Prostate gland (tissue), 2 donors: ENCODE measurements at regions not wholly inside any gene's neighbourhood (a gene's known extent, or its start where the extent isn't known, plus 50 kb on each side); places are given as distances from the start of the nearest gene placed in this dataset.
A peak's percentile ranks its signal among the peaks of the same experiment; 100 is the strongest.

Experiments
- DNase-seq: peaks from one replicate; pipeline ENCODE4 v3.0.0-alpha.2; 2019; ENCODE audit warnings: low spot score
- H3K27ac ChIP-seq, 2 donors: fragments of 200-600 bp; sonication (generic); 2 replicates each; pipeline ENCODE4 v1.5.1; 2017 to 2019
- H3K27me3 ChIP-seq: fragments of 200-600 bp; sonication (generic); replicated peaks from 2 replicates; pipeline ENCODE4 v1.5.1; 2019; ENCODE audit not compliant: insufficient read depth
- H3K36me3 ChIP-seq, 2 donors: fragments of 200-600 bp; sonication (generic); 1 replicate in 1 of 2; 2 replicates in 1 of 2; pipeline versions ENCODE4 v1.5.1 to v1.8.1; 2017 to 2019
- H3K4me1 ChIP-seq: fragments of 200-600 bp; sonication (generic); replicated peaks from 2 replicates; pipeline ENCODE4 v1.5.1; 2019
- H3K4me3 ChIP-seq, 2 donors: fragments of 200-600 bp; sonication (generic); 2 replicates each; pipeline ENCODE4 v1.5.1; 2017 to 2019
- H3K9me3 ChIP-seq: fragments of 200-600 bp; sonication (generic); 2 replicates; pipeline ENCODE4 v1.5.1; 2017
- CTCF ChIP-seq, 4 experiments: fragments of 200-600 bp in 2 of 4; fragments of 450-650 bp in 2 of 4; sonication (generic) in 2 of 4; IDR thresholded peaks; 1 replicate in 3 of 4; 2 replicates in 1 of 4; pipeline ENCODE4 v1.5.1; 2016 to 2019; ENCODE audit warnings: antibody characterized with exemption in 4 of 4, mild to moderate bottlenecking in 2 of 4, moderate library complexity in 2 of 4
- POLR2A ChIP-seq: fragments of 450-650 bp; IDR thresholded peaks from one replicate; pipeline ENCODE4 v1.6.1; 2016; ENCODE audit warnings: antibody characterized with exemption, mild to moderate bottlenecking
- POLR2AphosphoS5 ChIP-seq: sonication (generic); formaldehyde crosslinking; IDR thresholded peaks from one replicate; pipeline ENCODE4 v1.6.1; 2017; ENCODE audit warnings: antibody characterized with exemption
- WGBS: methylation state at CpG from one replicate; pipeline ENCODE4 v1.1.5; 2018; 5-methylcytosine and 5-hydroxymethylcytosine counted together
- intact Hi-C: fragments of 100-400 bp; cut with DNase I; formaldehyde crosslinking; loops from one replicate; pipeline ENCODE4 v1.14.2; 2022

- peaks cover 4% of the 10 kb centered on the region for H3K27me3 ChIP-seq
- no peaks in the 10 kb centered on the region for H3K36me3 ChIP-seq
- intact Hi-C loops = loop anchor here (10.0 kb wide), 2 partner anchors 329 to 389 kb away; partner anchors contain the start of gene HLX
- no peak overlapping the region for H3K27ac ChIP-seq
- WGBS = 26% methylated on average over 3 of the region's 3 CpGs
- H3K4me1 ChIP-seq = no peaks in the 10 kb centered on the region
- no peak for TF ChIP-seq POLR2A
- TF ChIP-seq POLR2AphosphoS5 = peak; percentile 49
- H3K4me3 ChIP-seq = no peak overlapping the region
- no peaks in the 10 kb centered on the region for H3K9me3 ChIP-seq
- no peak for DNase-seq
Observed at GRCh38 chr1:221204055-221204833, 325.0 kb downstream of the HLX start.

DNA sequence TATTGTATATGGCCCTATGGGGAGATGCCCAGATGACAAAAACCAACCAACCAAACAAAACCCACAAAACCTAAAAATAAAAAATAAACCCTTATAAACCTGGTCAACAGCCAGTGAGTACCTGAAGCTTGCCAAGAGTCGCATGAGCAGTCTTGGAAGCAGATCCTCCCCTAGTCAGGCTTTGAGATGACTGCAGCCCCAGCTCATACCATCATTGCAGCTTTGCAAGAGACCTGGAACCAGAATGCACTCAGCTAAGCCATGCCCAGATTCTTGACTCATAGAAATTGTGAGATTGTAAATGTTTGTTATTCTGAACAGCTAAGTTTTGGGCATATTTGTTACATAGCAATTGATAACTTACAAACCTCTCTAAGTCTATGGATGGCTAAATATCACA is 326.8 kb downstream of the HLX start:
- H3K27me3 ChIP-seq = peaks cover 4% of the 10 kb centered on the region
- H3K4me1 ChIP-seq = no peaks in the 10 kb centered on the region
- 41% methylated on average over 1 of the region's 1 CpG for WGBS
- intact Hi-C loops = loop anchor here (10.0 kb wide), 2 partner anchors 331 to 391 kb away; partner anchors contain the start of gene HLX
- H3K27ac ChIP-seq = no peak overlapping the region
- no peaks in the 10 kb centered on the region for H3K36me3 ChIP-seq
- no peak for DNase-seq
- H3K4me3 ChIP-seq = no peak overlapping the region
- TF ChIP-seq CTCF (IDR thresholded peaks at IDR 0.05) (no peak), POLR2AphosphoS5 (no peak), POLR2A (no peak)
- no peaks in the 10 kb centered on the region for H3K9me3 ChIP-seq

DNA sequence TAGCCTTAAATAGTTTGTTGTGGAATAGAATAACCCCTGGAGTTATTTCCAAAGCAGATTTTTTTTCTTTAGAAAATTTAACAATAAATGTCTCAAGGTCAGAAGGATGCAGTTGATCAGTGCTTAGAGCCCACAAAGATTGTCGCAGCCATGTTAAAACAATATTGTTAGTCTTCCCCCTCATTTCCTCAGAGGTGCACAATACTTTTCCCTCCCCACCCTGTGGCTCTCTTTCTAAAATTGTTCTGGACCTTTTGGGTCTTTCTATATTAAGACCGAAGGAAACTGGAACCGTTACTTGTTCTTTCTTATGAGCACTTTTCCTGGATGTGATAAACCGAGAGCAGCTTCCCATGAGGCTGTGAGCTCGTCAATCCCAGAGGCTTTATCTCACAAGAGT is 333.7 kb downstream of the HLX start:
- Histone ChIP-seq H3K27ac (no peak overlapping the region), H3K9me3 (no peaks in the 10 kb centered on the region), H3K36me3 (no peaks in the 10 kb centered on the region), H3K4me3 (no peak overlapping the region), H3K4me1 (no peaks in the 10 kb centered on the region), H3K27me3 (peaks cover under 1% of the 10 kb centered on the region)
- 81% methylated on average over 5 of the region's 5 CpGs for whole genome bisulfite sequencing
- no peak for TF ChIP-seq POLR2A
- no peak for TF ChIP-seq POLR2AphosphoS5
- TF ChIP-seq CTCF (IDR thresholded peaks at IDR 0.05) = no peak
- DNase-seq = no peak
- intact Hi-C loops = no loop called here

GRCh38 chr1:221217029-221217428 is 337.8 kb downstream of the HLX start:
- Histone ChIP-seq H3K27ac (no peak overlapping the region), H3K4me3 (no peak overlapping the region), H3K4me1 (no peaks in the 10 kb centered on the region), H3K27me3 (no peaks in the 10 kb centered on the region), H3K36me3 (no peaks in the 10 kb centered on the region), H3K9me3 (no peaks in the 10 kb centered on the region)
- DNase-seq = no peak
- intact Hi-C loops = no loop called here
- WGBS = 30% methylated on average over 3 of the region's 3 CpGs
- TF ChIP-seq CTCF (IDR thresholded peaks at IDR 0.05) (no peak), POLR2A (no peak), POLR2AphosphoS5 (no peak)

DNA sequence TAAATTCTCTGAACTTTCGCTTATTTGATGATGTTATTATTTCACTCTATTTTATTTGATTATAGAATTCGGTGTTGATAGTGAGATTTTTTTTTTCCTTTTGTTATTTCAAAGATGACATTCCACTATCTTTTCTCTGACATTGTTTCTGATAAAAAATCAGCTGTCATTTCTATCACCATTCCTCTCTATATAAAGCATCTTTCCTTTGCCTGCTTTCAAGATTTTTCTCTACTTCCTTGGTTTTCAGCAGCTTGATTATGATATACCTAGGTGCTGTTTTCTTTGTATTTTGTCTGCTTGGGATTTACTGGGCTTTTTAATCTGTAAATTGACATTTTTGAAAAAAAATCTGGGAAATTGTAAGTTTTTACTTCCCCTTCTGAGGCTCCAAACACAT is 344.0 kb downstream of the HLX start:
- intact Hi-C loops = no loop called here

More for the DNA sequence above, 344.0 kb downstream of the HLX start:
- no peaks in the 10 kb centered on the region for H3K9me3 ChIP-seq
- no peak overlapping the region for H3K4me3 ChIP-seq
- no peaks in the 10 kb centered on the region for H3K27me3 ChIP-seq
- 100% methylated on average over 2 of the region's 2 CpGs for WGBS
- TF ChIP-seq POLR2AphosphoS5 (no peak), POLR2A (no peak), CTCF (IDR thresholded peaks at IDR 0.05) (no peak)
- no peaks in the 10 kb centered on the region for H3K36me3 ChIP-seq
- no peak overlapping the region for H3K27ac ChIP-seq
- no peak for DNase-seq
- no peaks in the 10 kb centered on the region for H3K4me1 ChIP-seq
